HL-60 (cell line): ENCODE measurements at regions not wholly inside any gene's neighbourhood (a gene's known extent, or its start where the extent isn't known, plus 50 kb on each side); places are given as distances from the start of the nearest gene placed in this dataset.

Experiments
- DNase-seq, 2 experiments: peaks; one replicate each; pipeline ENCODE4 v3.0.0-alpha.2; 2010 to 2020; ENCODE audit warnings: low read depth in 1 of 2, low spot score in 1 of 2
- H3K27ac ChIP-seq: fragments of 250-450 bp; sonication (Bioruptor Pico); replicated peaks from 2 replicates; pipeline ENCODE4 v1.5.1; 2020; ENCODE audit warnings: mild to moderate bottlenecking, moderate library complexity
- H3K27me3 ChIP-seq: fragments of 250-450 bp; sonication (Bioruptor Pico); 2 replicates; pipeline ENCODE4 v1.5.1; 2021; ENCODE audit warnings: mild to moderate bottlenecking, moderate library complexity; ENCODE audit not compliant: insufficient read depth, poor library complexity, severe bottlenecking
- H3K4me3 ChIP-seq: replicated peaks from 2 replicates; pipeline ENCODE4 v1.5.1; 2011; ENCODE audit warnings: mild to moderate bottlenecking, control low read depth, low read length; ENCODE audit not compliant: insufficient read depth
- CTCF ChIP-seq: IDR thresholded peaks from one replicate; pipeline ENCODE4 v1.5.1; 2011; ENCODE audit warnings: low read length, control low read depth, inconsistent platforms; ENCODE audit not compliant: insufficient read depth
- GABPA ChIP-seq: IDR thresholded peaks from 2 replicates; pipeline ENCODE4 v1.6.1; 2012; ENCODE audit warnings: low read depth
- POLR2AphosphoS5 ChIP-seq: IDR thresholded peaks from 2 replicates; pipeline ENCODE4 v1.6.1; 2012; ENCODE audit warnings: low read depth
- REST ChIP-seq: IDR thresholded peaks from 2 replicates; pipeline ENCODE4 v1.6.1; 2012; ENCODE audit warnings: low read depth; ENCODE audit not compliant: insufficient replicate concordance
- SPI1 ChIP-seq: IDR thresholded peaks from 2 replicates; pipeline ENCODE4 v1.6.1; 2012; ENCODE audit warnings: low read depth, mild to moderate bottlenecking, borderline replicate concordance

- Histone ChIP-seq H3K27me3 (no peaks in the 10 kb centered on the region), H3K27ac (no peak overlapping the region), H3K4me3 (no peak overlapping the region)
- DNase-seq, result no peak
- TF ChIP-seq SPI1, result no peak
- TF ChIP-seq CTCF, result no peak
- TF ChIP-seq GABPA, result no peak
- no peak for TF ChIP-seq POLR2AphosphoS5
- no peak for TF ChIP-seq REST
Observed at GRCh38 chr1:219495737-219496408, 117.0 kb downstream of the ZC3H11B start.

GRCh38 chr1:219492717-219493116 lies 120.2 kb downstream of the ZC3H11B start:
- TF ChIP-seq SPI1, result no peak
- TF ChIP-seq REST, result no peak
- no peak for TF ChIP-seq POLR2AphosphoS5
- TF ChIP-seq GABPA, result no peak
- TF ChIP-seq CTCF, result no peak
- no peaks in the 10 kb centered on the region for H3K27me3 ChIP-seq
- no peak overlapping the region for H3K4me3 ChIP-seq
- no peak for DNase-seq
- H3K27ac ChIP-seq, result no peak overlapping the region

DNA sequence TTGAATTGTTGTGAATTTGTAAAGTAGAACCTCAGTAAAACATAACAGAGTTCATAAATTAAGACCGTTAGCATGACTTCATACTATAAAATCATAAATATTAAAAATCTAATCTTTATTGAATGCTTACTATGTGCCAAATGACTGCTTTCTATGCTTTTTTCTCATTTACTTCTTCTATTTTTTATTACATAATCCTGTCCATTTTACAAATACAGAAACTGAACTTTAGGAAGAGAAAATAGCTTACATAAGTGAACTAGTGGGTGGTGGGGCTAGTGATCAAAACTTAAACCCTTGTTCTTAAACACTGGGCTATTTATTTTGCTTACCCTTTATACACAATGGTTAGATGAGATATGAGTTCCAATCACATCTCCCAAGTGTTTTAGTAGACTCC lies 122.3 kb downstream of the ZC3H11B start:
- Histone ChIP-seq H3K27ac (no peak overlapping the region), H3K4me3 (no peak overlapping the region), H3K27me3 (no peaks in the 10 kb centered on the region)
- TF ChIP-seq GABPA (no peak), CTCF (no peak), POLR2AphosphoS5 (no peak), REST (no peak), SPI1 (no peak)
- no peak for DNase-seq
